ENCODE measurements at regions not wholly inside any gene's neighbourhood (a gene's known extent, or its start where the extent isn't known, plus 50 kb on each side); places are given as distances from the start of the nearest gene placed in this dataset.

GRCh38 chr10:109556399-109556798, 366.9 kb downstream of the XPNPEP1 start:
- TF ChIP-seq ZNF18 (tag by site-specific recombination; IDR thresholded peaks at IDR 0.05), result no peak
- no peak for TF ChIP-seq ZNF239 (tag by site-specific recombination; IDR thresholded peaks at IDR 0.05)
- no peak for TF ChIP-seq PBX3 (CRISPR knock-in tag; IDR thresholded peaks at IDR 0.05)
- TF ChIP-seq CTCF (tag by site-specific recombination; IDR thresholded peaks at IDR 0.05), result no peak
- TF ChIP-seq ZNF223 (tag by site-specific recombination; IDR thresholded peaks at IDR 0.05), result no peak
- TF ChIP-seq ZNF398 (tag by site-specific recombination; IDR thresholded peaks at IDR 0.05), result no peak
- no peak for TF ChIP-seq ZNF24 (tag by site-specific recombination; IDR thresholded peaks at IDR 0.05)
- TF ChIP-seq ZSCAN4 (tag by site-specific recombination; IDR thresholded peaks at IDR 0.05), result no peak
